ENCODE measurements at regions not wholly inside any gene's neighbourhood (a gene's known extent, or its start where the extent isn't known, plus 50 kb on each side); places are given as distances from the start of the nearest gene placed in this dataset.

DNA sequence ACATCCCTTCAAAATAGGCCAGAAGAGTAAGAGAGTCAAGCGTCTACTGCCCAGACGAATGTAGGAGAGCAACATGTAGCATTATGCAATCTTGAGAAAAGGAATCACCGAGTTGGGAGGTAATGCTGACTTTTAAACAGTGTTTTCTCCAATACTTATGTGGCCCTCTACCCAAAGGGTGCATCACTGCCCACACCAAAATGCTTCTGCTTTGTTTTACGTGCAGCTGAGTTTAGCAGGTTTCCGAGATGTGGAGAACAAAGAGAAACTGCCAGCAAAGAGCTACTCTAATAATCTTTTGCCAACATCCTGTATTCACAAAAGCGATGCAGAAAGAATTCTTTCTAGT is 63.4 kb upstream of the ZEB2 start:
- no peaks in the 10 kb centered on the region; the same call in 1 of the 2 replicates for H3K27me3 ChIP-seq (ENCODE audit: control insufficient read depth, insufficient read depth, low read length)
- H3K4me3 ChIP-seq (ENCODE audit: low read depth, low read length): no peak overlapping the region
- H3K4me1 ChIP-seq (ENCODE audit: control insufficient read depth, insufficient read depth, low read length): peaks cover 33% of the 10 kb centered on the region
- no peaks in the 10 kb centered on the region for H3K36me3 ChIP-seq (ENCODE audit: control insufficient read depth, insufficient read depth, low read length)
- H3K9ac ChIP-seq (ENCODE audit: low read length): no peak overlapping the region
- H3K9me3 ChIP-seq (ENCODE audit: control insufficient read depth, insufficient read depth, low read depth, low read length): no peaks in the 10 kb centered on the region
- H3K27ac ChIP-seq (ENCODE audit: low read depth, low read length): no peak overlapping the region

- H3K9ac ChIP-seq (ENCODE audit: low read length): no peak overlapping the region
- H3K27ac ChIP-seq (ENCODE audit: low read depth, low read length): no peak overlapping the region
- no peaks in the 10 kb centered on the region for H3K36me3 ChIP-seq (ENCODE audit: control insufficient read depth, insufficient read depth, low read length)
- no peaks in the 10 kb centered on the region; the same call in 1 of the 2 replicates for H3K27me3 ChIP-seq (ENCODE audit: control insufficient read depth, insufficient read depth, low read length)
- H3K4me1 ChIP-seq (ENCODE audit: control insufficient read depth, insufficient read depth, low read length): peaks cover 33% of the 10 kb centered on the region
- H3K9me3 ChIP-seq (ENCODE audit: control insufficient read depth, insufficient read depth, low read depth, low read length): no peaks in the 10 kb centered on the region
- H3K4me3 ChIP-seq (ENCODE audit: low read depth, low read length): no peak overlapping the region
Measured at GRCh38 chr2:144582651-144583380, 62.9 kb upstream of the ZEB2 start.

DNA sequence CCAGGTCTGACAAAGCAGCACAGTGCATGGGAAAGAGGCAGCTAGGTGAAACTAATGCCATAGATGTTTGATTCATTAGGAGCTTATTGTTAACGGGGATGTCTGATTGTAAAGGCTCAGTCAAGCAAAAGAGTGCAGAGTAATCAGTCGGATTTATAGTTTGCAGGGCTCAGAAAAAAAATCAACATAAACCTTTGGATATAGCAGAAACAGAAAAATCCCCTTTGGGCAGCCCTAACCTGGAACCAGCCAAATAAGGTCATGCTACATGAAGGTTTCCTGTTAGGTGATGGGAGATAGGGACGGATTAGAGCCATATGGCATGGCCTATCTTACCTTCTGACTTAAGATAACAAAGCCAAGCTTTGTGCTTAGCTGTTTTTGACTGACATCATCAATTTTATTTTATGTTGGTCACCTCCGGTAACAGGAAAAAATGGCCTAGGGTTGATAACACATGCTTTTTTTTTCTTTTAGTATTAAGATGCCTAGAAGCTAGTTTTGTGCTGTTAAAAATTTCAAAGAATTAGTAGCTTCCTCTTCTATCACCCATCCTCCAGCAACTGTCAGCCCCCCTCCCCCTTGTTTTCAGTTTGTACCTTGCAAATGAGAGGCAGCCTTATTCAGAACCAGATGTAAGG is 60.7 kb upstream of the ZEB2 start:
- peaks cover 33% of the 10 kb centered on the region for H3K4me1 ChIP-seq (ENCODE audit: control insufficient read depth, insufficient read depth, low read length)
- H3K27ac ChIP-seq (ENCODE audit: low read depth, low read length): no peak overlapping the region
- no peaks in the 10 kb centered on the region for H3K36me3 ChIP-seq (ENCODE audit: control insufficient read depth, insufficient read depth, low read length)
- H3K4me3 ChIP-seq (ENCODE audit: low read depth, low read length): no peak overlapping the region
- H3K27me3 ChIP-seq (ENCODE audit: control insufficient read depth, insufficient read depth, low read length): no peaks in the 10 kb centered on the region; the same call in 1 of the 2 replicates
- no peak overlapping the region for H3K9ac ChIP-seq (ENCODE audit: low read length)
- no peaks in the 10 kb centered on the region for H3K9me3 ChIP-seq (ENCODE audit: control insufficient read depth, insufficient read depth, low read depth, low read length)

- no peaks in the 10 kb centered on the region for H3K36me3 ChIP-seq (ENCODE audit: control insufficient read depth, insufficient read depth, low read length)
- H3K27me3 ChIP-seq (ENCODE audit: control insufficient read depth, insufficient read depth, low read length): no peaks in the 10 kb centered on the region; the same call in 1 of the 2 replicates
- H3K4me3 ChIP-seq (ENCODE audit: low read depth, low read length): no peak overlapping the region
- H3K27ac ChIP-seq (ENCODE audit: low read depth, low read length): no peak overlapping the region
- H3K9ac ChIP-seq (ENCODE audit: low read length): no peak overlapping the region
- no peaks in the 10 kb centered on the region for H3K9me3 ChIP-seq (ENCODE audit: control insufficient read depth, insufficient read depth, low read depth, low read length)
- peaks cover 33% of the 10 kb centered on the region for H3K4me1 ChIP-seq (ENCODE audit: control insufficient read depth, insufficient read depth, low read length)
Measured at GRCh38 chr2:144579556-144579955, 59.6 kb upstream of the ZEB2 start.

DNA sequence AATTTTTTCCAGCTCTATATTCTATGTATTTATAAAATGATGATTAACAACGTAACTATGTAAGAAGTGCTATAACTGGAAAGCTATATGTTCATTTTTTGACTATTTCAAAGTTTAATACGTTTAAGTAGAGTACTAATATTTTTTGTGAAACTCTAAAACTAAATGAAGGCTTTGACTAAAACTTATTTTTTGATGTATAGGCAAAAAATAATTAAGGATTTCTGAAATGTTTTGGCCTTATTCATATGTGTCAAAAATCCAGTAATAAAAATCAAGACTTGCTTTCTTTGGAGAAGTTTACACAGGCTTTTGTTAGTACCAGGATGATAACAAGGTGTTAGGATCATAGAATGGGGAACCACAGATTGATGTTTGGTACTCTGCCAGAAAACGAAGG is 58.2 kb upstream of the ZEB2 start:
- no peak overlapping the region for H3K9ac ChIP-seq (ENCODE audit: low read length)
- H3K36me3 ChIP-seq (ENCODE audit: control insufficient read depth, insufficient read depth, low read length): no peaks in the 10 kb centered on the region
- no peak overlapping the region for H3K4me3 ChIP-seq (ENCODE audit: low read depth, low read length)
- H3K9me3 ChIP-seq (ENCODE audit: control insufficient read depth, insufficient read depth, low read depth, low read length): no peaks in the 10 kb centered on the region
- no peaks in the 10 kb centered on the region; the same call in 1 of the 2 replicates for H3K27me3 ChIP-seq (ENCODE audit: control insufficient read depth, insufficient read depth, low read length)
- H3K4me1 ChIP-seq (ENCODE audit: control insufficient read depth, insufficient read depth, low read length): peaks cover 30% of the 10 kb centered on the region
- H3K27ac ChIP-seq (ENCODE audit: low read depth, low read length): no peak overlapping the region

- H3K27me3 ChIP-seq (ENCODE audit: control insufficient read depth, insufficient read depth, low read length): no peaks in the 10 kb centered on the region
- no peaks in the 10 kb centered on the region for H3K9me3 ChIP-seq (ENCODE audit: control insufficient read depth, insufficient read depth, low read depth, low read length)
- no peak overlapping the region for H3K4me3 ChIP-seq (ENCODE audit: low read depth, low read length)
- no peak overlapping the region for H3K27ac ChIP-seq (ENCODE audit: low read depth, low read length)
- no peak overlapping the region for H3K9ac ChIP-seq (ENCODE audit: low read length)
- H3K36me3 ChIP-seq (ENCODE audit: control insufficient read depth, insufficient read depth, low read length): no peaks in the 10 kb centered on the region
- peaks cover 14% of the 10 kb centered on the region for H3K4me1 ChIP-seq (ENCODE audit: control insufficient read depth, insufficient read depth, low read length)
Measured at GRCh38 chr2:144572977-144573376, 53.1 kb upstream of the ZEB2 start.

DNA sequence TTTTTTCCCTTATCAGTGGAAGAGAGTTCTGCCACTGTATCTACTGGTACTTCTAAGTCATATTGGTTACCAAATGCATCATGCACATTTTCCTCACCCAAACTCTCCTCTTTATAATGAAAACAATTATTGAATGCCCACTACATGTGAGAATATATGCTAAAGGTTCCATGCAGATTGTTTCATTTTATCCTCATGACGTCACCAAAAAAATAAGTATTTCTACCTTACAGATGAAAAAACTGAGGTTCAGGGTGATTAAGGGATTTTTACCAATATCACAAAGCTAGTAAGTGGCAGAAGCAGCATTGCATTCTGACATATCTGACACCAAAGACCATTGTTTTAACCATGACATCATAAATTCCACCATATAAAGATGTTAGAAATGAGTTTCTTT is 51.9 kb upstream of the ZEB2 start:
- Histone ChIP-seq H3K27ac (ENCODE audit: low read depth, low read length) (no peak overlapping the region), H3K27me3 (ENCODE audit: control insufficient read depth, insufficient read depth, low read length) (no peaks in the 10 kb centered on the region), H3K9ac (ENCODE audit: low read length) (no peak overlapping the region)

DNA sequence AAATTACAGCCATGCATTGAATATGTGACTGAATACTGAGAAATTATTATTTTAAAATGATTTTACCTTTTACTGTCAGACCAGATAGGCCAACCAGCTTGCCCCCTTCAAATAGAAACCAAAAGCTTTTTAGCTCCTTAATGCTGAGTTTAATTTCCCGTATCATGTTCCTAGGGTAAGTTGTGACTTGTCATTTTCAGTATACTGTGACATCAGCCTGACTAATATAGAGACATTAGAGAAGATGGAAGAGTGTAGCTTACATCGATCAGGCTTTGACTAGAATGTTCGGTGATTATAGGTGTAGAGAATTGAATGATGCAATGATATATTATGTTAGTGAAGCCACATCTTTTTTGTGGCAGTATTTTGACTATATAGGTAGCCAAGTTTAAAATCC is 50.6 kb upstream of the ZEB2 start:
- H3K36me3 ChIP-seq (ENCODE audit: control insufficient read depth, insufficient read depth, low read length): no peaks in the 10 kb centered on the region
- no peak overlapping the region for H3K4me3 ChIP-seq (ENCODE audit: low read depth, low read length)
- H3K9me3 ChIP-seq (ENCODE audit: control insufficient read depth, insufficient read depth, low read depth, low read length): no peaks in the 10 kb centered on the region
- no peak overlapping the region for H3K27ac ChIP-seq (ENCODE audit: low read depth, low read length)
- peaks cover 27% of the 10 kb centered on the region for H3K4me1 ChIP-seq (ENCODE audit: control insufficient read depth, insufficient read depth, low read length)
- H3K27me3 ChIP-seq (ENCODE audit: control insufficient read depth, insufficient read depth, low read length): no peaks in the 10 kb centered on the region
- no peak overlapping the region for H3K9ac ChIP-seq (ENCODE audit: low read length)

More for the DNA sequence above, 51.9 kb upstream of the ZEB2 start:
- Histone ChIP-seq H3K4me3 (ENCODE audit: low read depth, low read length) (no peak overlapping the region), H3K9me3 (ENCODE audit: control insufficient read depth, insufficient read depth, low read depth, low read length) (no peaks in the 10 kb centered on the region), H3K4me1 (ENCODE audit: control insufficient read depth, insufficient read depth, low read length) (peaks cover 23% of the 10 kb centered on the region), H3K36me3 (ENCODE audit: control insufficient read depth, insufficient read depth, low read length) (no peaks in the 10 kb centered on the region)

Data from HUES6 (cell line).